SK-N-MC (cell line): ENCODE measurements at regions not wholly inside any gene's neighbourhood (a gene's known extent, or its start where the extent isn't known, plus 50 kb on each side); places are given as distances from the start of the nearest gene placed in this dataset.

Source experiments
- EZH2 ChIP-seq: fragments of 200-600 bp; sonication (generic); IDR thresholded peaks from one replicate; pipeline ENCODE4 v1.6.1; 2017; ENCODE audit warnings: antibody characterized with exemption
- POLR2AphosphoS5 ChIP-seq: IDR thresholded peaks from 2 replicates; pipeline ENCODE4 v1.6.1; 2012; ENCODE audit warnings: mild to moderate bottlenecking, low read depth, low read length, borderline replicate concordance

GRCh38 chr12:115857923-115858322 is 419.6 kb downstream of the MED13L start:
- TF ChIP-seq POLR2AphosphoS5 (no peak), EZH2 (no peak)
